ENCODE measurements at regions not wholly inside any gene's neighbourhood (a gene's known extent, or its start where the extent isn't known, plus 50 kb on each side); places are given as distances from the start of the nearest gene placed in this dataset.

DNA sequence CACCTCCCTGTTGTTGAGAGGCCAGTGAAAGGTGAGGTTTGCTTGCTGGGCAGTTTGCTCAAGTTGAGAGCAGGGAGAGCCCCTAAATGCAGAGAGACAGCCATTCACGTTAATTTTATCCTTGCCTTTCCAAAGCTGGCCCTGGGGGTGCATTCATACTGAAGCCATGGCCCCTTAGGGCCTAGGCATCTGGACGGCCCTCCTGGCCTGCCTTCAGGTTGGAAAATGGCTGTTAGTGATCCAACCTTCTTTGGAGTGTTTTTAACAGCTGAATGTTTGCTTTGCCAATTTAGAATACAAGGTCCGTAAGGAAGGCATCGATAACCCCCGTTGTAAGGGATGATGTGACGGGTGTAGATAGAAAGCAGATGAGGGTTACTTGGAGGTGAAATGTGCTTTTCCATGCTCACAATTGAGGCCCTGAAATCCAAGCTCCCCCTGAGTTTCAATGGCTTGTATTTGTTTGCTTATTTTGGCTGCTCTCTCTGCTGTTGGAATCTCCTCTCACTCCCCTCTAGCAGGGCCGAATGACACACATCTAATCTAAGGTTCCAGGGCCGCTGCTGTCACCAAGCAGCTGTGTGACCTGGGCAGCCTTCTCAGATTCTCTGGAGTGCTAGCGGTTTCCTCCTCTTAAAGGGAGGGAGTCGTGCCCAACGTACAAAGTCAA is 171.6 kb upstream of the MKI67 start:
- DNase-seq (peak in 2 of 3 donors; percentile 38 to 42), ATAC-seq (ENCODE audit: insufficient read depth, low FRiP score) (no peak)
- H3K27ac ChIP-seq (ENCODE audit: low read depth in 1 of 2, low read length in 1 of 2): no peak overlapping the region
- H3K36me3 ChIP-seq (ENCODE audit: control insufficient read depth in 4 of 4, insufficient read depth in 4 of 4, low read length in 4 of 4): no peaks in the 10 kb centered on the region
- H3K4me1 ChIP-seq (ENCODE audit: control insufficient read depth in 5 of 5, insufficient read depth in 5 of 5, low read length in 5 of 5): peaks cover 0 to 7% (median 0%) of the 10 kb centered on the region in 5 donors
- H3K9me3 ChIP-seq (ENCODE audit: control insufficient read depth in 4 of 4, insufficient read depth in 3 of 4, low read length in 3 of 4): peaks cover 0 to 14% (median 0%) of the 10 kb centered on the region in 4 donors
- H3K9ac ChIP-seq (ENCODE audit: insufficient read depth in 1 of 2, low read length in 2 of 2): no peak overlapping the region
- no peaks in the 10 kb centered on the region for H3K27me3 ChIP-seq (ENCODE audit: control insufficient read depth in 3 of 3, insufficient read depth in 3 of 3, low read length in 2 of 3)
- 59 to 74% methylated on average over 11 of the region's 11 CpGs for WGBS, 2 donors
- TF ChIP-seq, protein P1, sequence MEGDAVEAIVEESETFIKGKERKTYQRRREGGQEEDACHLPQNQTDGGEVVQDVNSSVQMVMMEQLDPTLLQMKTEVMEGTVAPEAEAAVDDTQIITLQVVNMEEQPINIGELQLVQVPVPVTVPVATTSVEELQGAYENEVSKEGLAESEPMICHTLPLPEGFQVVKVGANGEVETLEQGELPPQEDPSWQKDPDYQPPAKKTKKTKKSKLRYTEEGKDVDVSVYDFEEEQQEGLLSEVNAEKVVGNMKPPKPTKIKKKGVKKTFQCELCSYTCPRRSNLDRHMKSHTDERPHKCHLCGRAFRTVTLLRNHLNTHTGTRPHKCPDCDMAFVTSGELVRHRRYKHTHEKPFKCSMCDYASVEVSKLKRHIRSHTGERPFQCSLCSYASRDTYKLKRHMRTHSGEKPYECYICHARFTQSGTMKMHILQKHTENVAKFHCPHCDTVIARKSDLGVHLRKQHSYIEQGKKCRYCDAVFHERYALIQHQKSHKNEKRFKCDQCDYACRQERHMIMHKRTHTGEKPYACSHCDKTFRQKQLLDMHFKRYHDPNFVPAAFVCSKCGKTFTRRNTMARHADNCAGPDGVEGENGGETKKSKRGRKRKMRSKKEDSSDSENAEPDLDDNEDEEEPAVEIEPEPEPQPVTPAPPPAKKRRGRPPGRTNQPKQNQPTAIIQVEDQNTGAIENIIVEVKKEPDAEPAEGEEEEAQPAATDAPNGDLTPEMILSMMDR (IDR thresholded peaks at IDR 0.05; ENCODE audit: control extremely low read depth, extremely low read depth): no peak
- no peak overlapping the region for H3K4me3 ChIP-seq

DNA sequence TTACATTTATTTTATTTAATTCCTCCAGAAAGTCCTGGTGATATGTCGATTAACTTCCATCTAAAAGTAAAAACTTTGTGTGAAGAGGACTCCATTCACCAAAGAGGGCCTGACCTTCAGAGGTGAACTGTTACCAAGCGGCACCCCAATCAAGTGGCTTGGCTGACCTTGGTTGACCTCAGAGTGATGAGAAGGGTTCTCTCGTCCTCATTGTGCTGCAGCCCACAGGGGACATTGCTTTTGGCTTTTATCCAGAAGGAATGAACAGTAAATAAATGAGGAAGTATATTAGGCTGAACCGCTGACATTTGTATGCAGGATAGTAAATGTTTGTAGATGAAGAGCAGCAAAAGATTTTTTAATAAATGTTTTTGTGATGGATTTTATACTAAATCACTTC is 172.4 kb upstream of the MKI67 start:
- no peak for ATAC-seq (ENCODE audit: insufficient read depth, low FRiP score)
- Histone ChIP-seq H3K9ac (ENCODE audit: insufficient read depth in 1 of 2, low read length in 2 of 2) (no peak overlapping the region), H3K4me3 (no peak overlapping the region), H3K36me3 (ENCODE audit: control insufficient read depth in 4 of 4, insufficient read depth in 4 of 4, low read length in 4 of 4) (no peaks in the 10 kb centered on the region), H3K4me1 (ENCODE audit: control insufficient read depth in 5 of 5, insufficient read depth in 5 of 5, low read length in 5 of 5) (peaks cover 0 to 7% (median 0%) of the 10 kb centered on the region in 5 donors), H3K27me3 (ENCODE audit: control insufficient read depth in 3 of 3, insufficient read depth in 3 of 3, low read length in 2 of 3) (no peaks in the 10 kb centered on the region), H3K9me3 (ENCODE audit: control insufficient read depth in 4 of 4, insufficient read depth in 3 of 4, low read length in 3 of 4) (peaks cover 0 to 13% (median 0%) of the 10 kb centered on the region in 4 donors), H3K27ac (ENCODE audit: low read depth in 1 of 2, low read length in 1 of 2) (no peak overlapping the region)
- peak in 1 of 3 donors; percentile 28 for DNase-seq
- 65 to 66% methylated on average over 4 of the region's 4 CpGs for WGBS, 2 donors
- TF ChIP-seq, protein P1 (IDR thresholded peaks at IDR 0.05; ENCODE audit: control extremely low read depth, extremely low read depth): no peak

DNA sequence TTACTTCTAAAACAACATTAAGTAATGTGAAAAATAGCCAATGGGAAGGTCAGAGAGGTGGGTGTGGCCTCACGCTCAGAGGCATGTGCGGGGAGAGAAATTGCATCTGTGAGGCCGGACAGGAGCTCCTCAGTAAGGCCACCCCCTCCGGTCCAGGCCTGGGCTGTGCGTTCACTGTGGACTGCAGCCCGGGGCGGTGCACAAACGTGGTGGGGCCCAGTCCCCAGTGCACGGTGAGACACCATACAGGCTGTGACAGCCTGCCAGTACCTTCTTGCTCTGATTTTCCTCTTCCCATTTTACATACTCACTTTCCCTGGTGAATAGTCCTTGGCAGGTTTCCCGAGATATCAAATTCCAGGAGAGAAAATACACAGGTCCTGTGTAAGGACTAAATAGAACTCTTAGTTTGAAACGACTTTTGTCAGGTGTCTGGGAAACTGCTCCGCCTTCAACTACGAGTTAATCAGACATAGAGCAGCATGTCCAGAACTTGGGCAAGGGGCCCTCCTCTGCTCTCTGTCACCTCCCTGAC is 174.1 kb upstream of the MKI67 start:
- TF ChIP-seq, protein P1 (IDR thresholded peaks at IDR 0.05; ENCODE audit: control extremely low read depth, extremely low read depth): no peak
- ATAC-seq (ENCODE audit: insufficient read depth, low FRiP score) (no peak), DNase-seq (peak in 1 of 3 donors; percentile 33)
- no peak overlapping the region for H3K4me3 ChIP-seq
- H3K9me3 ChIP-seq (ENCODE audit: control insufficient read depth in 4 of 4, insufficient read depth in 3 of 4, low read length in 3 of 4): peaks cover 0 to 16% (median 0%) of the 10 kb centered on the region in 4 donors
- H3K27me3 ChIP-seq (ENCODE audit: control insufficient read depth in 3 of 3, insufficient read depth in 3 of 3, low read length in 2 of 3): peaks cover 0 to 3% (median 0%) of the 10 kb centered on the region in 3 donors
- H3K4me1 ChIP-seq (ENCODE audit: control insufficient read depth in 5 of 5, insufficient read depth in 5 of 5, low read length in 5 of 5): peaks cover 0 to 7% (median 0%) of the 10 kb centered on the region in 5 donors
- 72 to 87% methylated on average over 12 to 13 of the region's 13 CpGs for WGBS, 2 donors
- no peak overlapping the region for H3K9ac ChIP-seq (ENCODE audit: insufficient read depth in 1 of 2, low read length in 2 of 2)
- H3K27ac ChIP-seq (ENCODE audit: low read depth in 1 of 2, low read length in 1 of 2): no peak overlapping the region
- H3K36me3 ChIP-seq (ENCODE audit: control insufficient read depth in 4 of 4, insufficient read depth in 4 of 4, low read length in 4 of 4): no peaks in the 10 kb centered on the region

All from lung (tissue), 11 donors.